ENCODE measurements at regions not wholly inside any gene's neighbourhood (a gene's known extent, or its start where the extent isn't known, plus 50 kb on each side); places are given as distances from the start of the nearest gene placed in this dataset.
"Not testable (repeated sequence)": the region's sequence is repeated elsewhere in the genome, so short reads cannot be mapped to it uniquely, and the experiment has no call there.

DNA sequence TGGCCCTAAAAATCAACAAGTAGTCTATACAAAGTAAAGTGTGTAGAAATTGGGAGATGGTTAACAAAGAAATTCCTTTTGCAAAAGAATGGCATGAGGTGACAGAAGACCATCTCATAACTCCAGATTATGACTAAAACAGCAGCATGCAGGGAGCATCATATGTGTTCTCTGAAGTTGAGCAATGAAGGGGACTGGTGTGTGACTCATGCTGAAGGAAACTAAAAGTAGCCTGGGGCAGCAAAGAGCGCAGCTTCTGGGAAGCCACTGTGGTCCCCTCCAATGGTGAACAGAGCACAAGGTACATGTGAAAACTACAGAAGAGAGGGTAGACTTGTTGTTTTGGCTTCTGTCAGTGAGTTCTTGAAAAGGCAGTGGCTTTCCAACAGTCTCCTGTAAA, 133.4 kb downstream of the MACC1 start:
- no peak for TF ChIP-seq CTCF (IDR thresholded peaks at IDR 0.05)
- no peak for TF ChIP-seq POLR2A (IDR thresholded peaks at IDR 0.05)
- intact Hi-C loops (cut with DNase I; ENCODE audit: low total_unique reads), result no loop called here
- no peaks in the 10 kb centered on the region for H3K36me3 ChIP-seq (ENCODE audit: low read depth, missing control alignments)

DNA sequence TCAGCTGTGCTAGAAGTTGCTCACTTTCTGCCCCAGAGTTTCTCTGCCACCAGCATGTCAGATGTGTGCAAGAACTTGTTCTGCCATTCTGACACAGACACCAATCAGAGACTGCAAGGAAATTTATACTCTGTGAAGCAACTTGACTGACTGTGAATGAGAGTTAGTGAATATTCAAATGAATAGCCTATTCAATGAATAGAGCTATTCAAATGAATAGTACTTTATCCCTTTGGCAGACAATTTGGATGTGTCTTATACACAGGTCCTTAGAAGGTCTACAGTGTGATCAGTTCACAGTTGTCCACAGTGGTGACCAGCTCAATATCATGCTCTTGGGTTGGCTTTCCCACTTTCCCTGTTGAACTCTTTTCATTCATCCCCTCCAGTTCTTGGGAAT, 138.1 kb downstream of the MACC1 start:
- no peak for DNase-seq
- no peaks in the 10 kb centered on the region for H3K4me1 ChIP-seq
- no peak for TF ChIP-seq POLR2A (IDR thresholded peaks at IDR 0.05)

More for the DNA sequence above, 133.4 kb downstream of the MACC1 start:
- Histone ChIP-seq H3K4me1 (no peaks in the 10 kb centered on the region), H3K27ac (no peak overlapping the region), H3K9me3 (no peaks in the 10 kb centered on the region), H3K27me3 (no peaks in the 10 kb centered on the region), H3K4me3 (no peak overlapping the region)
- no peak for DNase-seq
- 71 to 97% methylated on average over 1 of the region's 1 CpG for WGBS, 2 donors

GRCh38 chr7:20076835-20077234, 140.3 kb downstream of the MACC1 start:
- Histone ChIP-seq H3K36me3 (ENCODE audit: low read depth, missing control alignments) (no peaks in the 10 kb centered on the region), H3K4me1 (no peaks in the 10 kb centered on the region), H3K4me3 (no peak overlapping the region), H3K27ac (no peak overlapping the region), H3K27me3 (no peaks in the 10 kb centered on the region), H3K9me3 (no peaks in the 10 kb centered on the region)
- intact Hi-C loops (cut with DNase I; ENCODE audit: low total_unique reads), result no loop called here
- DNase-seq, result no peak
- no peak for TF ChIP-seq POLR2A (IDR thresholded peaks at IDR 0.05)
- no peak for TF ChIP-seq CTCF (IDR thresholded peaks at IDR 0.05)
- WGBS, 2 donors, result 94% methylated on average over 2 of the region's 2 CpGs

More for the DNA sequence above, 138.1 kb downstream of the MACC1 start:
- intact Hi-C loops (cut with DNase I; ENCODE audit: low total_unique reads), result no loop called here
- Histone ChIP-seq H3K4me3 (no peak overlapping the region), H3K27ac (no peak overlapping the region), H3K9me3 (no peaks in the 10 kb centered on the region), H3K27me3 (no peaks in the 10 kb centered on the region), H3K36me3 (ENCODE audit: low read depth, missing control alignments) (no peaks in the 10 kb centered on the region)

- no peak overlapping the region for H3K4me3 ChIP-seq
- no peaks in the 10 kb centered on the region for H3K4me1 ChIP-seq
- DNase-seq, result no peak
- WGBS, 2 donors, result 76 to 80% methylated on average over 4 of the region's 4 CpGs
- no peaks in the 10 kb centered on the region for H3K27me3 ChIP-seq
- no peak overlapping the region for H3K27ac ChIP-seq
- no peaks in the 10 kb centered on the region for H3K9me3 ChIP-seq
- intact Hi-C loops (cut with DNase I; ENCODE audit: low total_unique reads), result no loop called here
- no peaks in the 10 kb centered on the region for H3K36me3 ChIP-seq (ENCODE audit: low read depth, missing control alignments)
- TF ChIP-seq POLR2A (IDR thresholded peaks at IDR 0.05) (no peak), CTCF (IDR thresholded peaks at IDR 0.05) (no peak)
Observed at GRCh38 chr7:20075992-20076820, 141.0 kb downstream of the MACC1 start.

DNA sequence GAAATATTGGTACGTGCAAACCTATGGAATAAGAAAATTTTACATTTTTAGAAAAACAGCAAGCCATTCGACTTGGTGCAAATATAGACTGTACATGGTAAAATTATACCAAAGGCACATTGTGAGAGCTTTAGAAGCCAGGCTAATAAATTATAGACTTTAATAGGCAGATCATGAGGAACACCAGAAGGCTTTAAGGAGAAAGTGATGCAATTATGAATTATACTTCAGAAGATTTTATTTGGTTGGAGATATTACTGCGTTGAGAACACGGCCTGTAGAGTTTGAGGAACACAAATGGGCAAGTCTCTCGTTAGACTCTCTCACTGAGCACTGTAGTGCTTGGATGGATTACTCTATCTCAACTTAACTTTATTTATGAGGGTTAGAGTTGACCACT, 141.7 kb downstream of the MACC1 start:
- WGBS, 2 donors, result 88 to 90% methylated on average over 5 of the region's 5 CpGs
- H3K27ac ChIP-seq, result no peak overlapping the region
- intact Hi-C loops (cut with DNase I; ENCODE audit: low total_unique reads), result no loop called here

GRCh38 chr7:20068004-20068403, 149.2 kb downstream of the MACC1 start:
- H3K9me3 ChIP-seq; H3K27ac ChIP-seq; H3K4me3 ChIP-seq; H3K4me1 ChIP-seq; DNase-seq; intact Hi-C loops (cut with DNase I; ENCODE audit: low total_unique reads); H3K36me3 ChIP-seq (ENCODE audit: low read depth, missing control alignments); H3K27me3 ChIP-seq: not testable (repeated sequence)
- 91 to 93% methylated on average over 4 to 5 of the region's 5 CpGs for WGBS, 2 donors

More for the DNA sequence above, 141.7 kb downstream of the MACC1 start:
- no peak for TF ChIP-seq POLR2A (IDR thresholded peaks at IDR 0.05)
- TF ChIP-seq CTCF (IDR thresholded peaks at IDR 0.05), result no peak
- Histone ChIP-seq H3K36me3 (ENCODE audit: low read depth, missing control alignments) (no peaks in the 10 kb centered on the region), H3K4me3 (no peak overlapping the region), H3K27me3 (no peaks in the 10 kb centered on the region), H3K9me3 (no peaks in the 10 kb centered on the region), H3K4me1 (no peaks in the 10 kb centered on the region)
- no peak for DNase-seq
